IMR-90 (cell line): ENCODE measurements at regions not wholly inside any gene's neighbourhood (a gene's known extent, or its start where the extent isn't known, plus 50 kb on each side); places are given as distances from the start of the nearest gene placed in this dataset.

ENCODE experiments used
- ATAC-seq: fragments of 200-7000 bp; cut with Tn5 transposase; 2 replicates; pipeline ENCODE4 v1.9.1; 2020; ENCODE audit warnings: low read depth, mild to moderate bottlenecking, moderate library complexity
- BruUV-seq: library from RNA; stranded (reverse); fragments of 400-500 nt; replicated peaks from 2 replicates; lab custom pipeline; 2021; lab: Mats Ljungman, UMichigan
- CTCF ChIA-PET: fragments of 300-600 bp; formaldehyde crosslinking; extraction: SDS; loops from one replicate; lab custom pipeline; 2021; ENCODE audit warnings: antibody characterized with exemption; lab: Yijun Ruan, JAX
- POLR2A ChIA-PET: fragments of 300-600 bp; sonication (Branson Sonifier 250); formaldehyde crosslinking; loops from one replicate; lab custom pipeline; 2022; ENCODE audit warnings: antibody characterized with exemption; ENCODE audit not compliant: unreplicated experiment; lab: Charles Lee
- DNase-seq: peaks from one replicate; pipeline ENCODE4 v3.0.0; 2013
- H2AFZ ChIP-seq: replicated peaks from 2 replicates; pipeline ENCODE3; 2013; ENCODE audit warnings: low read length, mild to moderate bottlenecking; ENCODE audit not compliant: poor library complexity
- H2AK5ac ChIP-seq: 2 replicates; pipeline ENCODE4 v1.6.1; 2013; ENCODE audit warnings: low read depth, low read length, inconsistent platforms
- H2AK9ac ChIP-seq: replicated peaks from 2 replicates; pipeline ENCODE3; 2013; ENCODE audit warnings: mild to moderate bottlenecking, low read depth, low read length, moderate library complexity; ENCODE audit not compliant: poor library complexity
- H2BK120ac ChIP-seq: 2 replicates; pipeline ENCODE4 v1.6.1; 2013; ENCODE audit warnings: low read depth, low read length, inconsistent platforms
- H2BK15ac ChIP-seq: 3 replicates; pipeline ENCODE4 v1.6.1; 2013; ENCODE audit warnings: low read depth, low read length, inconsistent platforms
- H2BK20ac ChIP-seq: 2 replicates; pipeline ENCODE4 v1.6.1; 2013; ENCODE audit warnings: low read depth, mild to moderate bottlenecking, inconsistent platforms, low read length, moderate library complexity
- H2BK5ac ChIP-seq: 2 replicates; pipeline ENCODE4 v1.6.1; 2013; ENCODE audit warnings: mild to moderate bottlenecking, low read depth, low read length, inconsistent platforms; ENCODE audit not compliant: poor library complexity, severe bottlenecking
- H3K14ac ChIP-seq: replicated peaks from 2 replicates; pipeline ENCODE4 v1.6.1; 2013; ENCODE audit warnings: low read depth, low read length, inconsistent platforms
- H3K18ac ChIP-seq: 2 replicates; pipeline ENCODE4 v1.6.1; 2013; ENCODE audit warnings: low read depth, low read length, control low read depth
- H3K23ac ChIP-seq: 2 replicates; pipeline ENCODE4 v1.6.1; 2013; ENCODE audit warnings: low read depth, low read length, inconsistent platforms
- H3K27ac ChIP-seq: 2 replicates; pipeline ENCODE4 v1.5.1; 2013; ENCODE audit warnings: mild to moderate bottlenecking, control low read depth, low read length; ENCODE audit not compliant: insufficient read depth
- H3K27me3 ChIP-seq: 2 replicates; pipeline ENCODE4 v1.6.1; 2013; ENCODE audit warnings: low read length; ENCODE audit not compliant: control insufficient read depth, insufficient read depth
- H3K36me3 ChIP-seq: 2 replicates; pipeline ENCODE4 v1.6.1; 2013; ENCODE audit warnings: low read length, mixed read lengths; ENCODE audit not compliant: control insufficient read depth, insufficient read depth
- H3K4ac ChIP-seq: 2 replicates; pipeline ENCODE4 v1.6.1; 2013; ENCODE audit warnings: low read depth, low read length, inconsistent platforms
- H3K4me1 ChIP-seq: 2 replicates; pipeline ENCODE4 v1.6.1; 2013; ENCODE audit warnings: low read length, mixed read lengths; ENCODE audit not compliant: control insufficient read depth, insufficient read depth
- H3K4me2 ChIP-seq: 2 replicates; pipeline ENCODE4 v1.6.1; 2013; ENCODE audit warnings: low read depth, mild to moderate bottlenecking, control low read depth, low read length, moderate library complexity
- H3K4me3 ChIP-seq: 2 replicates; pipeline ENCODE4 v1.5.1; 2013; ENCODE audit warnings: low read depth, mild to moderate bottlenecking, control low read depth, low read length, moderate library complexity; ENCODE audit not compliant: insufficient read depth
- H3K56ac ChIP-seq: 2 replicates; pipeline ENCODE4 v1.6.1; 2013; ENCODE audit warnings: low read length, inconsistent platforms; ENCODE audit not compliant: insufficient read depth; ENCODE audit errors: extremely low read depth
- H3K79me1 ChIP-seq, 2 experiments: 2 replicates each; pipeline ENCODE4 v1.6.1; 2013; ENCODE audit warnings: low read length in 2 of 2, inconsistent platforms in 1 of 2, low read depth in 1 of 2
- H3K9ac ChIP-seq: 2 replicates; pipeline ENCODE4 v1.6.1; 2013; ENCODE audit warnings: low read depth, low read length, control low read depth
- H3K9me1 ChIP-seq: 2 replicates; pipeline ENCODE4 v1.6.1; 2013; ENCODE audit warnings: low read length, inconsistent platforms; ENCODE audit not compliant: insufficient read depth
- H3K9me3 ChIP-seq: 2 replicates; pipeline ENCODE4 v1.6.1; 2013; ENCODE audit warnings: low read length; ENCODE audit not compliant: control insufficient read depth, insufficient read depth
- H4K20me1 ChIP-seq: 2 replicates; pipeline ENCODE4 v1.6.1; 2013; ENCODE audit warnings: low read length, inconsistent platforms; ENCODE audit not compliant: insufficient read depth
- H4K5ac ChIP-seq: 2 replicates; pipeline ENCODE4 v1.6.1; 2013; ENCODE audit warnings: mild to moderate bottlenecking, low read depth, low read length, control low read depth
- H4K8ac ChIP-seq, 2 experiments: 2 replicates each; pipeline ENCODE4 v1.6.1; 2013; ENCODE audit warnings: low read depth in 2 of 2, low read length in 2 of 2, control low read depth in 1 of 2, inconsistent platforms in 1 of 2
- H4K91ac ChIP-seq: 2 replicates; pipeline ENCODE4 v1.6.1; 2013; ENCODE audit warnings: low read depth, low read length, inconsistent platforms; ENCODE audit not compliant: insufficient read depth
- CEBPB ChIP-seq: IDR thresholded peaks from 2 replicates; pipeline ENCODE4 v1.6.1; 2012; ENCODE audit warnings: low read depth, low read length, improper control_type of control experiment
- CHD1 ChIP-seq: IDR thresholded peaks from 2 replicates; pipeline ENCODE4 v1.6.1; 2012; ENCODE audit warnings: low read depth, low read length, improper control_type of control experiment
- CTCF ChIP-seq: conservative IDR thresholded peaks from 2 replicates; pipeline ENCODE4 v1.5.1; 2012; ENCODE audit warnings: mild to moderate bottlenecking, low read depth, low read length, improper control_type of control experiment
- ELK1 ChIP-seq: fragments of 150-350 bp; IDR thresholded peaks from 2 replicates; pipeline ENCODE4 v1.6.1; 2016; ENCODE audit warnings: low read depth, mild to moderate bottlenecking, low read length, moderate library complexity, borderline replicate concordance
- MAZ ChIP-seq: IDR thresholded peaks from 2 replicates; pipeline ENCODE4 v1.6.1; 2012; ENCODE audit warnings: low read depth, mild to moderate bottlenecking, low read length, improper control_type of control experiment, moderate library complexity, borderline replicate concordance
- MXI1 ChIP-seq: IDR thresholded peaks from 2 replicates; pipeline ENCODE4 v1.6.1; 2012; ENCODE audit warnings: low read depth, mild to moderate bottlenecking, low read length, moderate library complexity, borderline replicate concordance
- NFE2L2 ChIP-seq: fragments of 150-350 bp; IDR thresholded peaks from 2 replicates; pipeline ENCODE4 v1.6.1; 2016; ENCODE audit warnings: low read depth, mild to moderate bottlenecking, low read length
- RAD21 ChIP-seq: IDR thresholded peaks from 2 replicates; pipeline ENCODE4 v1.6.1; 2012; ENCODE audit warnings: low read length, improper control_type of control experiment
- RFX5 ChIP-seq: IDR thresholded peaks from 2 replicates; pipeline ENCODE4 v1.8.0; 2012; ENCODE audit warnings: low read depth, mild to moderate bottlenecking, low read length, moderate library complexity
- SMC3 ChIP-seq: fragments of 150-350 bp; IDR thresholded peaks from 2 replicates; pipeline ENCODE4 v1.6.1; 2016; ENCODE audit warnings: low read depth, mild to moderate bottlenecking, antibody characterized with exemption, low read length, moderate library complexity
- USF2 ChIP-seq: fragments of 150-350 bp; IDR thresholded peaks from 2 replicates; pipeline ENCODE4 v1.6.1; 2017; ENCODE audit warnings: mild to moderate bottlenecking, antibody characterized with exemption, low read length, low read depth
- dilution Hi-C: fragments of 300-500 bp; cut with HindIII; formaldehyde crosslinking; loops from one replicate; pipeline ENCODE4 v1.14.3; 2018; ENCODE audit warnings: low sequenced_read_pairs; ENCODE audit not compliant: unreplicated experiment
- in situ Hi-C: fragments of 300-500 bp; cut with MboI; formaldehyde crosslinking; loops from 3 replicates; pipeline ENCODE4 v1.14.3; 2019; ENCODE audit warnings: low sequenced_read_pairs, inconsistent platforms, mixed read lengths
- intact Hi-C: fragments of 100-400 bp; cut with micrococcal nuclease; formaldehyde crosslinking; loops from 2 replicates; pipeline ENCODE4 v1.10.0; 2022

GRCh38 chr9:80899208-80899607 lies 790.1 kb downstream of the TLE1 start:
- H3K79me1 ChIP-seq = no peaks in the 10 kb centered on the region
- in situ Hi-C loops (no loop called here), dilution Hi-C loops (no loop called here), intact Hi-C loops (no loop called here)
- no peaks in the 10 kb centered on the region for H3K9me3 ChIP-seq
- H3K27me3 ChIP-seq = no peaks in the 10 kb centered on the region
- H3K9me1 ChIP-seq = no peaks in the 10 kb centered on the region
- no peak overlapping the region for H2BK120ac ChIP-seq
- H2AK5ac ChIP-seq = no peak overlapping the region
- H3K4me1 ChIP-seq = no peaks in the 10 kb centered on the region; the same call in 1 of the 2 replicates
- CTCF ChIA-PET = no interaction called here
- no peak overlapping the region for H4K5ac ChIP-seq
- no peak overlapping the region for H4K91ac ChIP-seq
- no peak overlapping the region for H2BK15ac ChIP-seq
- no peak overlapping the region for H2AK9ac ChIP-seq
- no peak overlapping the region for H3K4me2 ChIP-seq
- H4K20me1 ChIP-seq = no peaks in the 10 kb centered on the region
- no peak for TF ChIP-seq SMC3
- TF ChIP-seq NFE2L2 = no peak
- no peak for TF ChIP-seq USF2
- TF ChIP-seq RAD21 = no peak
- TF ChIP-seq ELK1 = no peak
- no peak for TF ChIP-seq MAZ
- no peak for TF ChIP-seq MXI1
- no peak for TF ChIP-seq CEBPB
- no peak for TF ChIP-seq RFX5
- no peak for TF ChIP-seq CTCF
- no peak for TF ChIP-seq CHD1
- no peak overlapping the region for H3K4ac ChIP-seq
- no TSS peak for BruUV-seq
- H3K56ac ChIP-seq = no peak overlapping the region
- H3K4me3 ChIP-seq = no peak overlapping the region
- no peak for ATAC-seq
- peak; percentile 44 for DNase-seq
- no peak overlapping the region for H3K18ac ChIP-seq
- no peak overlapping the region for H2AFZ ChIP-seq
- H3K23ac ChIP-seq = no peak overlapping the region
- H3K27ac ChIP-seq = no peak overlapping the region
- no peak overlapping the region for H3K9ac ChIP-seq
- no peak overlapping the region for H2BK20ac ChIP-seq
- no peak overlapping the region for H2BK5ac ChIP-seq
- H3K14ac ChIP-seq = no peak overlapping the region
- H3K36me3 ChIP-seq = no peaks in the 10 kb centered on the region
- POLR2A ChIA-PET = no interaction called here
- no peak overlapping the region for H4K8ac ChIP-seq
